GM13976 (cell line): ENCODE measurements at regions not wholly inside any gene's neighbourhood (a gene's known extent, or its start where the extent isn't known, plus 50 kb on each side); places are given as distances from the start of the nearest gene placed in this dataset.
A peak's percentile ranks its signal among the peaks of the same experiment; 100 is the strongest.
"Not testable (repeated sequence)": the region's sequence is repeated elsewhere in the genome, so short reads cannot be mapped to it uniquely, and the experiment has no call there.

Experiments used
- DNase-seq: peaks from one replicate; pipeline ENCODE4 v3.0.0; 2012; ENCODE audit warnings: low spot score
- CTCF ChIP-seq: IDR thresholded peaks from 2 replicates; pipeline ENCODE4 v1.5.1; 2012; ENCODE audit warnings: borderline replicate concordance, mild to moderate bottlenecking; ENCODE audit not compliant: insufficient read depth; ENCODE audit errors: extremely low read depth, missing control alignments, control extremely low read depth
- in situ Hi-C: fragments of 300-500 bp; cut with MboI; formaldehyde crosslinking; loops from one replicate; pipeline ENCODE4 v1.12.0; 2022; ENCODE audit warnings: low sequenced_read_pairs, mixed read lengths, inconsistent platforms; ENCODE audit not compliant: unreplicated experiment

- in situ Hi-C loops: no loop called here
- DNase-seq: no peak
- TF ChIP-seq CTCF: no peak
Observed at GRCh38 chr1:165114889-165115285, 241.6 kb downstream of the LMX1A start.

GRCh38 chr1:165114022-165114888 is 242.3 kb downstream of the LMX1A start:
- in situ Hi-C loops: no loop called here
- DNase-seq: peak; percentile 26
- peak; percentile 38 for TF ChIP-seq CTCF

- TF ChIP-seq CTCF: no peak
- in situ Hi-C loops: no loop called here
- no peak for DNase-seq
Observed at GRCh38 chr1:165112260-165112659, 244.3 kb downstream of the LMX1A start.

GRCh38 chr1:165109013-165109412 is 247.5 kb downstream of the LMX1A start:
- no peak for DNase-seq
- in situ Hi-C loops: no loop called here
- TF ChIP-seq CTCF: no peak

GRCh38 chr1:165092542-165093162 is 263.9 kb downstream of the LMX1A start:
- in situ Hi-C loops: not testable (repeated sequence)

GRCh38 chr1:165080253-165080896 is 276.1 kb downstream of the LMX1A start:
- no peak for DNase-seq
- in situ Hi-C loops: no loop called here
- TF ChIP-seq CTCF: no peak

More at GRCh38 chr1:165092542-165093162, 263.9 kb downstream of the LMX1A start:
- DNase-seq: not testable (repeated sequence)

GRCh38 chr1:165078391-165078790 is 278.1 kb downstream of the LMX1A start:
- no peak for DNase-seq
- in situ Hi-C loops: no loop called here
- TF ChIP-seq CTCF: no peak
